GM21390 (cell line): ENCODE measurements at regions not wholly inside any gene's neighbourhood (a gene's known extent, or its start where the extent isn't known, plus 50 kb on each side); places are given as distances from the start of the nearest gene placed in this dataset.

ENCODE experiments used
- ATAC-seq: cut with Tn5 transposase; IDR thresholded peaks from one replicate; pipeline ENCODE4 v1.9.1; 2021; ENCODE audit not compliant: unreplicated experiment

- ATAC-seq: no peak
These were observed 258.6 kb upstream of the NFE2L3 start for GRCh38 chr7:25893436-25893835.

GRCh38 chr7:25894002-25894901, 257.7 kb upstream of the NFE2L3 start:
- ATAC-seq: peak; percentile 67

GRCh38 chr7:25894902-25895791, 256.9 kb upstream of the NFE2L3 start:
- peak; percentile 61 for ATAC-seq

GRCh38 chr7:25895792-25896171, 256.2 kb upstream of the NFE2L3 start:
- ATAC-seq: no peak

- no peak for ATAC-seq
These were observed 254.7 kb upstream of the NFE2L3 start for GRCh38 chr7:25897261-25897782.

GRCh38 chr7:25900245-25900644, 251.8 kb upstream of the NFE2L3 start:
- no peak for ATAC-seq

GRCh38 chr7:25900877-25901276, 251.1 kb upstream of the NFE2L3 start:
- ATAC-seq: no peak

- ATAC-seq: no peak
These were observed 250.3 kb upstream of the NFE2L3 start for GRCh38 chr7:25901658-25902057.

- ATAC-seq: no peak
These were observed 246.0 kb upstream of the NFE2L3 start for GRCh38 chr7:25906003-25906402.

GRCh38 chr7:25906760-25907159, 245.2 kb upstream of the NFE2L3 start:
- ATAC-seq: no peak

GRCh38 chr7:25907214-25907613, 244.8 kb upstream of the NFE2L3 start:
- ATAC-seq: no peak

GRCh38 chr7:25907731-25908130, 244.3 kb upstream of the NFE2L3 start:
- ATAC-seq: no peak

GRCh38 chr7:25908154-25908949, 243.6 kb upstream of the NFE2L3 start:
- ATAC-seq: no peak

- ATAC-seq: no peak
These were observed 240.0 kb upstream of the NFE2L3 start for GRCh38 chr7:25911738-25912607.

- no peak for ATAC-seq
These were observed 238.3 kb upstream of the NFE2L3 start for GRCh38 chr7:25913598-25914224.

- ATAC-seq: no peak
These were observed 233.3 kb upstream of the NFE2L3 start for GRCh38 chr7:25918731-25919130.

GRCh38 chr7:25922296-25922695, 229.7 kb upstream of the NFE2L3 start:
- no peak for ATAC-seq

GRCh38 chr7:25923741-25924460, 228.1 kb upstream of the NFE2L3 start:
- ATAC-seq: no peak

GRCh38 chr7:25926009-25926408, 226.0 kb upstream of the NFE2L3 start:
- no peak for ATAC-seq
